GM12878 (cell line): ENCODE measurements at regions not wholly inside any gene's neighbourhood (a gene's known extent, or its start where the extent isn't known, plus 50 kb on each side); places are given as distances from the start of the nearest gene placed in this dataset.

Experiments used
- ATAC-seq: fragments of 200-7000 bp; cut with Tn5 transposase; 3 replicates; pipeline ENCODE4 v1.9.1; 2020; ENCODE audit warnings: mild to moderate bottlenecking, moderate library complexity
- BruUV-seq: library from RNA; stranded (reverse); fragments of 400-500 nt; replicated peaks from 2 replicates; lab custom pipeline; 2021; lab: Mats Ljungman, UMichigan
- CTCF ChIA-PET: fragments of 300-600 bp; sonication (Branson Sonifier 250); formaldehyde crosslinking; extraction: SDS; loops from one replicate; lab custom pipeline; 2021; ENCODE audit warnings: inconsistent platforms; lab: Yijun Ruan, JAX
- POLR2A ChIA-PET: fragments of 350-600 bp; formaldehyde crosslinking; extraction: SDS; loops from one replicate; lab custom pipeline; 2021; ENCODE audit warnings: inconsistent platforms; lab: Charles Lee
- RAD21 ChIA-PET: fragments of 300-600 bp; sonication (Branson Sonifier 250); formaldehyde crosslinking; loops from one replicate; lab custom pipeline; 2023; ENCODE audit warnings: antibody characterized with exemption; ENCODE audit not compliant: unreplicated experiment; lab: Charles Lee
- SMC1A ChIA-PET: fragments of 300-600 bp; sonication (Branson Sonifier 250); formaldehyde crosslinking; loops from one replicate; lab custom pipeline; 2023; ENCODE audit not compliant: unreplicated experiment, uncharacterized antibody; lab: Charles Lee
- DNase-seq: peaks from one replicate; pipeline ENCODE4 v3.0.0-alpha.2; 2011; ENCODE audit warnings: low read depth, low spot score
- FAIRE-seq: peaks from 3 replicates; lab custom pipeline; 2011; peaks lifted over from hg19 to GRCh38; lab: Jason Lieb, UNC
- H2AFZ ChIP-seq: 2 replicates; pipeline ENCODE4 v1.6.0; 2011; ENCODE audit warnings: low read depth, low read length, control low read depth; ENCODE audit not compliant: control insufficient read depth
- H3K27ac ChIP-seq: 2 replicates; pipeline ENCODE4 v1.5.1; 2011; ENCODE audit warnings: control low read depth; ENCODE audit not compliant: control insufficient read depth, insufficient read depth
- H3K27me3 ChIP-seq, 2 experiments: replicated peaks in 1 of 2; 2 replicates each; pipeline versions ENCODE4 v1.6.0 to v1.6.1; 2011; ENCODE audit warnings: low read length in 1 of 2; ENCODE audit not compliant: control insufficient read depth in 2 of 2, insufficient read depth in 2 of 2
- H3K36me3 ChIP-seq, 2 experiments: 2 replicates each; pipeline ENCODE4 v1.5.1; 2011; ENCODE audit warnings: low read length in 1 of 2; ENCODE audit not compliant: control insufficient read depth in 2 of 2, insufficient read depth in 2 of 2
- H3K4me1 ChIP-seq: 2 replicates; pipeline ENCODE4 v1.6.1; 2011; ENCODE audit warnings: mild to moderate bottlenecking, low read length, moderate library complexity, mixed read lengths; ENCODE audit not compliant: control insufficient read depth, insufficient read depth
- H3K4me2 ChIP-seq: 2 replicates; pipeline ENCODE4 v1.6.0; 2011; ENCODE audit warnings: control low read depth; ENCODE audit not compliant: control insufficient read depth, insufficient read depth
- H3K4me3 ChIP-seq: fragments of 200-600 bp; sonication (generic); 2 replicates; pipeline ENCODE4 v1.5.1; 2016
- H3K79me2 ChIP-seq: 2 replicates; pipeline ENCODE4 v1.6.0; 2011; ENCODE audit warnings: low read length; ENCODE audit not compliant: control insufficient read depth, insufficient read depth
- H3K9ac ChIP-seq: 2 replicates; pipeline ENCODE4 v1.8.0; 2011; ENCODE audit warnings: low read length, control low read depth, mixed read lengths; ENCODE audit not compliant: control insufficient read depth, insufficient read depth
- H3K9me3 ChIP-seq: replicated peaks from 3 replicates; pipeline ENCODE4 v1.5.1; 2011; ENCODE audit warnings: mild to moderate bottlenecking, low read length; ENCODE audit not compliant: control insufficient read depth, insufficient read depth
- H4K20me1 ChIP-seq: 2 replicates; pipeline ENCODE4 v1.6.0; 2011; ENCODE audit not compliant: control insufficient read depth, insufficient read depth
- ATF3 ChIP-seq: IDR thresholded peaks from 2 replicates; pipeline ENCODE4 v1.6.1; 2011; ENCODE audit warnings: low read depth, mild to moderate bottlenecking, low read length, moderate library complexity, borderline replicate concordance; ENCODE audit errors: extremely low read depth
- BACH1 ChIP-seq: fragments of 450-650 bp; IDR thresholded peaks from 2 replicates; pipeline ENCODE4 v1.6.1; 2017; ENCODE audit warnings: mild to moderate bottlenecking, borderline replicate concordance
- CBX5 ChIP-seq: sonication (generic); IDR thresholded peaks from 2 replicates; pipeline ENCODE4 v1.6.1; 2016; ENCODE audit warnings: low read depth, moderate library complexity, mild to moderate bottlenecking, inconsistent platforms
- ESRRA ChIP-seq: IDR thresholded peaks from 2 replicates; pipeline ENCODE4 v1.6.1; 2012; ENCODE audit warnings: mild to moderate bottlenecking, low read length, improper control_type of control experiment
- GATAD2B ChIP-seq: fragments of 450-650 bp; conservative IDR thresholded peaks from 2 replicates; pipeline ENCODE4 v1.6.1; 2017; ENCODE audit warnings: low read depth, mild to moderate bottlenecking, moderate library complexity
- JUND ChIP-seq: IDR thresholded peaks from 2 replicates; pipeline ENCODE4 v1.6.1; 2012; ENCODE audit warnings: low read depth, mild to moderate bottlenecking, low read length, improper control_type of control experiment, moderate library complexity
- MAX ChIP-seq: IDR thresholded peaks from 2 replicates; pipeline ENCODE4 v1.6.1; 2012; ENCODE audit warnings: low read depth, low read length, improper control_type of control experiment
- NR2F1 ChIP-seq: fragments of 450-650 bp; conservative IDR thresholded peaks from 2 replicates; pipeline ENCODE4 v1.6.1; 2017; ENCODE audit warnings: mild to moderate bottlenecking
- NRF1 ChIP-seq: conservative IDR thresholded peaks from 2 replicates; pipeline ENCODE4 v1.6.1; 2011; ENCODE audit warnings: mild to moderate bottlenecking, low read depth, low read length, improper control_type of control experiment
- RFX5 ChIP-seq: IDR thresholded peaks from 2 replicates; pipeline ENCODE4 v1.6.1; 2011; ENCODE audit warnings: low read depth, low read length, improper control_type of control experiment
- SMAD1 ChIP-seq: fragments of 450-650 bp; IDR thresholded peaks from 2 replicates; pipeline ENCODE4 v1.6.1; 2018; ENCODE audit warnings: mild to moderate bottlenecking, low read depth; ENCODE audit not compliant: partially characterized antibody
- SREBF2 ChIP-seq: IDR thresholded peaks from 2 replicates; pipeline ENCODE4 v1.6.1; 2012; ENCODE audit warnings: mild to moderate bottlenecking, low read length
- STAT3 ChIP-seq: IDR thresholded peaks from 2 replicates; pipeline ENCODE4 v1.6.1; 2011; ENCODE audit warnings: low read depth, low read length, improper control_type of control experiment
- WGBS: methylation state at CpG from one replicate; pipeline ENCODE4 v1.1.6; 2016; ENCODE audit warnings: low lambda C conversion rate; ENCODE audit not compliant: insufficient replicate concordance, insufficient coverage; ENCODE audit errors: missing lambda C conversion rate; 5-methylcytosine and 5-hydroxymethylcytosine counted together
- in situ Hi-C: fragments of 300-500 bp; cut with MboI; formaldehyde crosslinking; loops from 9 replicates; pipeline ENCODE4 v1.14.3; 2018; ENCODE audit warnings: mixed read lengths
- intact Hi-C: fragments of 100-400 bp; cut with micrococcal nuclease; formaldehyde crosslinking; loops from one replicate; pipeline ENCODE4 v1.14.2; 2022; ENCODE audit not compliant: unreplicated experiment

- no peaks in the 10 kb centered on the region for H3K36me3 ChIP-seq
- ChIA-PET POLR2A (no interaction called here), SMC1A (no interaction called here), RAD21 (no interaction called here), CTCF (no interaction called here)
- TF ChIP-seq JUND, result no peak
- TF ChIP-seq RFX5, result no peak
- no peak for TF ChIP-seq ATF3
- TF ChIP-seq ESRRA, result no peak
- no peak for TF ChIP-seq BACH1
- no peak for TF ChIP-seq NRF1
- no peak for TF ChIP-seq SMAD1
- TF ChIP-seq CBX5, result no peak
- TF ChIP-seq NR2F1, result no peak
- TF ChIP-seq SREBF2, result no peak
- no peak for TF ChIP-seq GATAD2B
- TF ChIP-seq MAX, result no peak
- no peak for TF ChIP-seq STAT3
- H4K20me1 ChIP-seq, result no peaks in the 10 kb centered on the region
- 29% methylated on average over 9 of the region's 9 CpGs for WGBS
- H2AFZ ChIP-seq, result no peak overlapping the region
- H3K9ac ChIP-seq, result no peak overlapping the region
- no peak overlapping the region for H3K4me3 ChIP-seq
- no peak overlapping the region for H3K27ac ChIP-seq
- no peaks in the 10 kb centered on the region; a peak in 1 of 4 replicates for H3K27me3 ChIP-seq
- no peak overlapping the region for H3K4me2 ChIP-seq
- DNase-seq (no peak), FAIRE-seq (no peak), ATAC-seq (no peak)
- H3K9me3 ChIP-seq, result no peaks in the 10 kb centered on the region; the same call in 1 of the 3 replicates
- H3K79me2 ChIP-seq, result no peaks in the 10 kb centered on the region
- intact Hi-C loops, result no loop called here
- no peaks in the 10 kb centered on the region for H3K4me1 ChIP-seq
- BruUV-seq, result no TSS peak
- in situ Hi-C loops, result no loop called here
Measured at GRCh38 chr2:205895981-205896655, 189.9 kb downstream of the INO80D start.
